Adipocyte (in vitro differentiated cells): ENCODE measurements at regions not wholly inside any gene's neighbourhood (a gene's known extent, or its start where the extent isn't known, plus 50 kb on each side); places are given as distances from the start of the nearest gene placed in this dataset.
A peak's percentile ranks its signal among the peaks of the same experiment; 100 is the strongest.
"Not testable (repeated sequence)": the region's sequence is repeated elsewhere in the genome, so short reads cannot be mapped to it uniquely, and the experiment has no call there.

Source experiments
- DNase-seq: peaks from one replicate; pipeline ENCODE4 v3.0.0-alpha.2; 2015; ENCODE audit warnings: low read depth
- H3K27me3 ChIP-seq: replicated peaks from 2 replicates; pipeline ENCODE4 v1.7.0; 2013; ENCODE audit warnings: mild to moderate bottlenecking, low read length, moderate library complexity; ENCODE audit not compliant: control insufficient read depth, insufficient read depth
- H3K36me3 ChIP-seq: 2 replicates; pipeline ENCODE4 v1.7.0; 2013; ENCODE audit warnings: low read length, mild to moderate bottlenecking, moderate library complexity; ENCODE audit not compliant: control insufficient read depth, insufficient read depth, severe bottlenecking
- H3K4me1 ChIP-seq: 2 replicates; pipeline ENCODE4 v1.7.0; 2013; ENCODE audit warnings: mild to moderate bottlenecking, low read length, moderate library complexity; ENCODE audit not compliant: control insufficient read depth, insufficient read depth
- H3K4me3 ChIP-seq: 2 replicates; pipeline ENCODE4 v1.7.0; 2013; ENCODE audit warnings: mild to moderate bottlenecking, low read length, moderate library complexity
- H3K9ac ChIP-seq: 2 replicates; pipeline ENCODE4 v1.7.0; 2013; ENCODE audit warnings: mild to moderate bottlenecking, low read length, moderate library complexity
- H3K9me3 ChIP-seq: 2 replicates; pipeline ENCODE4 v1.7.0; 2013; ENCODE audit warnings: mild to moderate bottlenecking, low read length, moderate library complexity; ENCODE audit not compliant: control insufficient read depth

DNA sequence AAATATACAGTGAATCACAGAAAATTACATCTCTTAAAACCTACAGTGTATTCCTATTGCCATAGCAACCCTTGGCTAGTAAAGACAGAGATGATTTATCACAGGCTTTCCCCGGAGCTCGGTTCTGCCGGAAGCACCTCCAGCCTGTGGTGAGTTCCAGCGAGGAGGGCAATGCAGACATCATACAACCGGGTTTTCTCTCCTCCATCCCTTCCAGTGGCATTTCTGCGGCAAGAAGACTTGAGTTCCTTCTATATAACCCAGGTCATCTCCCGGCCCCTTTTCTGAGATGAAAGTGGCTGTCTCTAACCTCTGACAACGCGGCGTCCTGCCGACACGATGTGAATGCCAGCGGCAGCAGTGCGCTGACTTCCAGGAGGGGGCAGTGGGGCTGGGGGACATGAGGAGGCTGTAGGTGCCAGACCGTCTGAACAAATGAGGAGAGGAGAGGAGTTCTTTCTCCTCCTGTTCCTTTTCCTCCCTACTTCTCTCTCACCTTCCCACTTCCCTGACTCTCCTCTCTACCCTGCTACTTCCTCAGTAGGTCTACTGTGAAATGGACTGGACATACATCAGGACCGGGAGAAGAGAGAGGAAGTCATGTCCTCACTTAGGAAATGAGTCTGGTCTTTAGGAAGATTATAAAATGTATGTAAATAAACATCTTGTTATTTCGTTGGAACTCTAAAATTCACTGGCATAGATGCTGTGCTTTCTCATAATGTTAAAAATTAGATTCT is 68.6 kb upstream of the MAX start:
- no peaks in the 10 kb centered on the region for H3K27me3 ChIP-seq
- H3K4me1 ChIP-seq, result peaks cover 21% of the 10 kb centered on the region
- no peaks in the 10 kb centered on the region for H3K36me3 ChIP-seq
- H3K4me3 ChIP-seq, result peak overlapping the region; percentile 74
- DNase-seq, result peak; percentile 78
- no peaks in the 10 kb centered on the region for H3K9me3 ChIP-seq
- H3K9ac ChIP-seq, result peak overlapping the region; percentile 53

DNA sequence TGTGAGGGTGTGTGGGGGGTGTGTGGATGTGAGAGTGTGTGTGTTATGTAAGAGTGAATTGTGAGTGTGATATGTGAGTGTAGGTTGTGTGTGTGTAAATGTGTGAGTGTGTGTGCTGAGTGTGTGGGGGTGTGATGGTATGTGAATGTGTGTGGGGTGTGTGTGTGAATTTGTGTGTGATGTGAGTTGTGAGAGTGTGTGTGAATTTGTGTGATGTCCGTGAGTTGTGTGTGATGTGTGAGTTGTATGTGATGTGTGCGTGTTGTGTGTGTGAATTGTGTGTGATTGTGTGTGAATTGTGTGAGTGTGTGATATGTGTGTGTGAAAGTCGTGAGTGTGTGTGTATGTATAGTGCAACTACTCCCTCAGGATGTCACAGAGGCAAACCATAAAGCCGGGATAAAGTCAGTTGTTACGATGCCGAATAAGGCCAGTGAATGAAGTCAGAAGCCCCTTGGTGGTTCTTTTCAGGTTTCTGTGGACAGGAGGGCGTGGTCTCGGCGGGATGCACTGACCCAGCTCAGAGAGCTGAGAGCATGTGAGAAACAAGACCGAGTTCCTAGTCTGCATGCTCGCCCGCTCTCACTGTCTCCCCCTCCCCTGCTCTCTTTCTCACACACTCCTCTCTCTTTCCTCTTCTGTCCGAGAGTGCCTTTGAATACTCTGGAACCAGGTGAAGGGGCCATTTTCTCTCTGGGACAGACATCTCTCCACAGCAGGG is 71.8 kb upstream of the MAX start:
- Histone ChIP-seq H3K4me1 (peaks cover 18% of the 10 kb centered on the region), H3K9ac (no peak overlapping the region), H3K4me3 (no peak overlapping the region), H3K9me3 (no peaks in the 10 kb centered on the region), H3K27me3 (no peaks in the 10 kb centered on the region), H3K36me3 (no peaks in the 10 kb centered on the region)
- DNase-seq, result no peak

DNA sequence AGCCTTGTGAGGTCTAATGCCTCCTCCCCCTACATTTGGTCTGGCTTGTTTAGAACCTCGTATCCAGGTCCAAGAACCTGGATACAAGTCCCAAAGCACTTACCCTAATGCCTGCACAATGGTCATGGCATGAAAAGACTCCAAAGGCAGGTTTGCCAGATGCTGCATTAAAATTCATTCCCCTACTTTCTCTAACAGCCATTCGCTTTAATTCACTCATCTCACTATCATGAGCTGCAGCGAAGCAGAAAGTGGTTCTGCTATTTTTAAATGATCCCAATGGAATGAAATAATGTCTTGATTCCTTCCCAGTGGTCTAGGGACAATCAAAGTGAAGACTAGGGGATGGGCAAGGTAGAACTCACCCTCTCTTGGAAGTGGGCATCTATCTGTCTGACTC is 72.5 kb upstream of the MAX start:
- Histone ChIP-seq H3K9me3 (no peaks in the 10 kb centered on the region), H3K4me1 (peaks cover 11% of the 10 kb centered on the region), H3K27me3 (no peaks in the 10 kb centered on the region), H3K36me3 (no peaks in the 10 kb centered on the region), H3K4me3 (no peak overlapping the region), H3K9ac (no peak overlapping the region)
- no peak for DNase-seq

DNA sequence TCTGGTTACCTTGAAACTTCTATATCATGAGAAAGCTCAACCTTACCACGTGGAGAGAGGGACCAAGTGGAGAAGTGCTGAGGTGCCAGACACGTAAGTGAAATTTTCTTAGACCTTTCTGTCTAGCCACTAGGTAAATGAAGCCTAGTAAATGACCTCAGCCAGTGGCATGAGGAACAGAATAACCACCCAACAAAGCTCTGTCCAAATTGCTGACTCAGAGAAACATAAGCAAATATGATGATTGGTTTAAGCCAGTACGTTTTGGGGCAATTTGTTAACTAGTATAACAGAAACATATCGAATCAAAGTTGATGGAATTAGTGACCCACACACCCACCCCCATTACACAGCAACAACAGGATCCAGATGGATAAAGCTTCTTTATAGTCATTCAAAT is 75.2 kb upstream of the MAX start:
- H3K4me3 ChIP-seq, result no peak overlapping the region
- no peak overlapping the region for H3K9ac ChIP-seq
- H3K36me3 ChIP-seq, result no peaks in the 10 kb centered on the region
- H3K9me3 ChIP-seq, result peaks cover 9% of the 10 kb centered on the region
- peaks cover 10% of the 10 kb centered on the region for H3K4me1 ChIP-seq
- no peak for DNase-seq
- no peaks in the 10 kb centered on the region for H3K27me3 ChIP-seq

DNA sequence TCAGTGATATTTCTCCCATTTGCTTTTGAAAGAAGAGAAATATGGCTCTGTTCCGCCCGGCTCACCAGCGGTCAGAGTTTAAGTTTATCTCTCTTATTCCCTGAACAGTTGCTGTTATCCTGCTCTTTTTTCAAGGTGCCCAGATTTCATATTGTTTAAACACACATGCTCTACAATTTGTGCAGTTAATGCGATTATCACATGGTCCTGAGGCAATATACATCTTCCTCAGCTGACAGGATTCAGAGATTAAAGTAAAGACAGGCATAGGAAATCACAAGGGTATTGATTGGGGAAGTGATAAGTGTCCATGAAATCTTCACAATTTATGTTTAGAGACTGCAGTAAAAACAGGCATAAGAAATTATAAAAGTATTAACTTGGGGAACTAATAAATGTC is 76.9 kb upstream of the MAX start:
- H3K9ac ChIP-seq, DNase-seq, H3K36me3 ChIP-seq, H3K4me1 ChIP-seq, H3K27me3 ChIP-seq, H3K4me3 ChIP-seq: not testable (repeated sequence)
- peaks cover 11% of the 10 kb centered on the region for H3K9me3 ChIP-seq

DNA sequence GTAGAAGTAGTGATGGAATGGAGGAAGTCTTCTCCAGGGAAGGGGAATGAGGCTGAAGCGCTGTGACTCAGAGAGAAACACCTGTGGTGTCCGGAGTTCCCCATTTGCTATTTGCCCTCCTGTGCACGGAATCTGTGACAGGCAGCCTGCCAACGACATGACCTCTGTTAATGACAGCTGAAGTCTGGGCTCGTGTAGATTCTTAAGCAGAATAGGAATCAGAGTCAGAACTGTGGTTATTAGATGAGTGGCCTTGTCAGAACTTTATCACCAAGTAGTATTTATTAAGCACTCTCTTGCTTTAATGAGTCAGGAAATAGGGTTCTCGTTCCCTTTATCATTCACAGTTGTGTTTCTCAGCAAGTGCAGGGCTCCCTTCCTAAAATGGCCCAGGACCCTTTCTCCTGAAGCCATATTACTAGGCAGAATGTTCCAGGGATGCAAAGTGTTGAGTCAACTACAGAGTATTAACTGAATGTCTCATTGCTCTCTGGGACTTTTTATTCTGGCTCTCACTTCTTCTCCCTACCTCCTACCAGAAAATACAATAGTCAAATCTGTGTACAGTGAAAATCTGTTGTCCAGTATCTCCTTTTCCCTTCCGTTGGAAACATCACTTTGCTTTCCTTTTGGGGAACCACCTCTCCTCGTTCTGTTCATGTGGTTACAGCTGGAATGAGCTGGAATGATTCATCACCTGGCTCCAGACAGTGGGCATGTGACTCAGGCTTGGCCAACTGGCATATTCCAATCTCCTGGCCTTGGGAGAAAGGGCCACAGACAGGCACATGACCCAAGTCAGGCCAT is 77.8 kb upstream of the MAX start:
- peak; percentile 53 for DNase-seq
- Histone ChIP-seq H3K4me1 (peaks cover 10% of the 10 kb centered on the region), H3K27me3 (no peaks in the 10 kb centered on the region), H3K36me3 (no peaks in the 10 kb centered on the region), H3K9ac (no peak overlapping the region), H3K4me3 (peak overlapping the region; percentile 2), H3K9me3 (peaks cover 11% of the 10 kb centered on the region)

DNA sequence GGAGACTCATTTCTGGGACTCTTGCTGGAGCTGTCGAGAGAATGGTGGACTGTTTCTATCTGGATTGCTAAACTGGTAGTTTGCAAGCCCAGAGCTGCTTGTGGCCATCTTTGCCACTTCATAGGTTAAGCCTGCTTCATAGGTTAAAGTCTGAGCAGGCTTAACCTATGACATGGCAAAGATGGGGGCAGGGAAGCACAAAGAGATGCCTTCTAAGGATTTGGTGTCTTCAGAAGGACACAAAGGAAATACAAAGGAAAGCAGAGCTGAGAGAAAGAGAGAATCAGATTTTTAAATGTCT is 78.4 kb upstream of the MAX start:
- Histone ChIP-seq H3K4me1 (peaks cover 10% of the 10 kb centered on the region), H3K27me3 (no peaks in the 10 kb centered on the region), H3K4me3 (peak overlapping the region; percentile 2), H3K9ac (no peak overlapping the region), H3K9me3 (peaks cover 11% of the 10 kb centered on the region), H3K36me3 (no peaks in the 10 kb centered on the region)
- DNase-seq, result no peak

DNA sequence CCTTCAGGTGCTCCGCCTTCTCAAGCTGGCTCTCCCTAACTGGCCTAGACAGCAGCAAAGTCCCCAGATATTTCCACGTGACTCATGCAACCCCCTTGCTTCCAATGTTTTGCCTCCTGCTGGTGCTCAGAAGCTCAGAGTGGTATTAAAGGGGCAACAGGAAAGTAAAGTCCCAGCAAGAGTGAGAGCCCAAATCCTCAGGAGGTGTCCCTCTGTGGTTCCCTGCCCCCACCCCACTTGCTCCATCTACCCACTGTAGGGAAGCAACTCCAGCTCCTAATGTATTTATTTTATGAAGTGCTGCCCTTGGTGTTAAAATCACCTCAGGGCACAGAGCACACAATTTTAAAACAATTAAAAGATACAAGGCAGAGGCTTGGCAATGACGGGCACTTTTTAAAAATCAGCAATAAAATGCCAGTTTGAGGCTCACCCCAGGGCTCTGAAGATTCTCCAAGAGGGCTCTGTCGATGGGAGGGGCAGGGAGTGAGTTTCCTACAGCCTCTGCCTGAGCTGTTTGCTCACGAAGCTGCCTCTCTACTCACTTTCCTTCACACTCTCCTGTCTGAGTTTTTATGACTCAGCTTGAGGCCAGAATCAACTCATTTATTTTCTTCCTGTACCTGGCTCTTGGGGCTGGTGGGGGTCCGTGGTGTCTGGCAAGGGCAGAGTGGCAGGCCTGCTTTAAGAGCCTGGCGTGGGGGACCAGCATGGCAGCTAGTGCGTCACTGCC is 81.9 kb upstream of the MAX start:
- Histone ChIP-seq H3K9ac (no peak overlapping the region), H3K27me3 (no peaks in the 10 kb centered on the region), H3K36me3 (no peaks in the 10 kb centered on the region), H3K4me3 (no peak overlapping the region), H3K9me3 (peaks cover 11% of the 10 kb centered on the region), H3K4me1 (peaks cover 10% of the 10 kb centered on the region)
- DNase-seq, result no peak

DNA sequence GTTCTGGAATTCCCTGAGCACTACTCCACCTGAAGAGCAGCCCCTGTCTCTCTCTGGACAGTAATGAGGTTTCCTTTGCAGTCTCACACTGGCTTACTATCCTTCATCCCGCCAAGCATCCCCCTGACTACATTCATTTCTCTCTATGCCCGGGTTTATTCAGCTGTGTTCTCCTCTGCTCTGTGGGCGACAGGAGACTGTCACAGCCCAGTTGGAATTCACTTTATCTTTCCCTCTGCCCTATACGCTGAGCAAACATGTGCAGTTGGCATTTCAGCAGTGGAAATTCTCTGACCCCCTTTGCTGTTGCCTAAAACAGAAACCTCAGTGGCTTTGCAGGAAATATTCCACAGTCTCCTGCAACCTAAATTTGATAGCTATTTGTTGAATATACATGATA is 83.5 kb upstream of the MAX start:
- peaks cover 11% of the 10 kb centered on the region for H3K9me3 ChIP-seq
- H3K4me3 ChIP-seq, result no peak overlapping the region
- DNase-seq, result no peak
- no peak overlapping the region for H3K9ac ChIP-seq
- H3K36me3 ChIP-seq, result no peaks in the 10 kb centered on the region
- no peaks in the 10 kb centered on the region for H3K27me3 ChIP-seq
- no peaks in the 10 kb centered on the region for H3K4me1 ChIP-seq

DNA sequence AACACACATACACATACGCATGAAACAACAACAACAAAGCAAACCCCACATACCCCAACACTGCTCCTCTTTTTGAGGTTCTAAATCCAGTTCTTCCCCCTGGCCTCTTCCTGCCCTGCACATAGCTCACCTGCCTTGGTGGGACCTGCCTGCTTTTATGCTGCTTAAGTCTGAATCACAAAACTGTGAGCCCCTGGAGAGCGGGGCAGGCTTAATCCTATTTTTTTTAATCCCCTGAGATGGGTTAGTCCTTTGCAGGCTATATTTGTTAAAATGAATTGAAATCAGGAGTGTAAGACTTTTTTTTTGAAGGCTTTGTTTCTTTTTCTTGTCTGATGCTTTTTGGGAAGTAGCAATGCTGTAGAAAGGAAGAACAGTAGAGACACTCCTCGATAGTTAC is 84.6 kb upstream of the MAX start:
- Histone ChIP-seq H3K27me3 (no peaks in the 10 kb centered on the region), H3K9me3 (peaks cover 8% of the 10 kb centered on the region), H3K36me3 (no peaks in the 10 kb centered on the region), H3K9ac (no peak overlapping the region), H3K4me1 (no peaks in the 10 kb centered on the region), H3K4me3 (no peak overlapping the region)
- DNase-seq, result no peak
